SK-N-SH (cell line): ENCODE measurements at regions not wholly inside any gene's neighbourhood (a gene's known extent, or its start where the extent isn't known, plus 50 kb on each side); places are given as distances from the start of the nearest gene placed in this dataset.

Source experiments
- CTCF ChIA-PET: fragments of 300-600, 350-600 bp; formaldehyde crosslinking; extraction: SDS; loops from one replicate; lab custom pipeline; 2021; lab: Yijun Ruan, JAX
- POLR2A ChIA-PET: fragments of 350-600 bp; sonication (Branson Sonifier 250); formaldehyde crosslinking; extraction: SDS; loops from one replicate; lab custom pipeline; 2020; ENCODE audit warnings: antibody characterized with exemption, inconsistent platforms; lab: Yijun Ruan, JAX
- DNase-seq: peaks from one replicate; pipeline ENCODE4 v3.0.0; 2012
- H2AFZ ChIP-seq: fragments of 200-600 bp; sonication (generic); 2 replicates; pipeline ENCODE4 v1.8.1; 2016; ENCODE audit warnings: antibody characterized with exemption, mild to moderate bottlenecking, low read depth
- H3F3A ChIP-seq: fragments of 200-600 bp; sonication (generic); replicated peaks from 2 replicates; pipeline ENCODE3; 2016; ENCODE audit warnings: antibody characterized with exemption, mild to moderate bottlenecking; ENCODE audit not compliant: insufficient read depth
- H3K27ac ChIP-seq, 2 experiments: fragments of 200-500 bp in 1 of 2; fragments of 200-600 bp in 1 of 2; sonication (Bioruptor generic) in 1 of 2; sonication (generic), shearing (Covaris generic) in 1 of 2; 2 replicates each; pipeline versions ENCODE4 v1.5.1 to v1.6.1; 2014 to 2016; ENCODE audit warnings: low read depth in 2 of 2, inconsistent platforms in 1 of 2, low read length in 1 of 2, mild to moderate bottlenecking in 1 of 2, mixed read lengths in 1 of 2
- H3K27me3 ChIP-seq: fragments of 200-600 bp; sonication (generic), shearing (Covaris generic); 2 replicates; pipeline ENCODE4 v1.6.1; 2016; ENCODE audit warnings: mixed run types; ENCODE audit not compliant: insufficient read depth
- H3K36me3 ChIP-seq, 2 experiments: fragments of 200-500 bp in 1 of 2; fragments of 200-600 bp in 1 of 2; sonication (Bioruptor generic) in 1 of 2; sonication (generic) in 1 of 2; replicated peaks in 1 of 2; 2 replicates each; pipeline versions ENCODE3 to v1.5.1; 2014 to 2016; ENCODE audit warnings: low read length in 1 of 2, mild to moderate bottlenecking in 1 of 2; ENCODE audit not compliant: insufficient read depth in 2 of 2, control insufficient read depth in 1 of 2
- H3K4me1 ChIP-seq, 2 experiments: fragments of 200-500 bp in 1 of 2; fragments of 200-600 bp in 1 of 2; sonication (Bioruptor generic) in 1 of 2; sonication (generic), shearing (Covaris generic) in 1 of 2; 2 replicates each; pipeline versions ENCODE4 v1.5.1 to v1.6.1; 2014 to 2016; ENCODE audit warnings: low read depth in 1 of 2, low read length in 1 of 2, mixed run types in 1 of 2; ENCODE audit not compliant: insufficient read depth in 2 of 2, control insufficient read depth in 1 of 2
- H3K4me2 ChIP-seq: fragments of 200-600 bp; sonication (generic), shearing (Covaris generic); 2 replicates; pipeline ENCODE4 v1.6.1; 2017; ENCODE audit warnings: mixed run types
- H3K4me3 ChIP-seq, 2 experiments: fragments of 200-500 bp in 1 of 2; fragments of 200-600 bp in 1 of 2; sonication (Bioruptor generic) in 1 of 2; sonication (generic), shearing (Covaris generic) in 1 of 2; 2 replicates each; pipeline versions ENCODE4 v1.5.1 to v1.8.1; 2014 to 2016; ENCODE audit warnings: low read depth in 2 of 2, inconsistent platforms in 1 of 2, low read length in 1 of 2, mild to moderate bottlenecking in 1 of 2, mixed read lengths in 1 of 2, moderate library complexity in 1 of 2
- H3K79me2 ChIP-seq: fragments of 200-600 bp; sonication (generic); 2 replicates; pipeline ENCODE4 v1.8.1; 2017; ENCODE audit warnings: mild to moderate bottlenecking; ENCODE audit not compliant: insufficient read depth
- H3K9ac ChIP-seq: fragments of 200-600 bp; sonication (generic); 2 replicates; pipeline ENCODE4 v1.6.1; 2017; ENCODE audit warnings: mixed run types
- H3K9me2 ChIP-seq: fragments of 200-600 bp; sonication (generic); 2 replicates; pipeline ENCODE4 v1.6.1; 2017; ENCODE audit warnings: mixed run types
- H3K9me3 ChIP-seq: fragments of 200-600 bp; sonication (generic); 2 replicates; pipeline ENCODE4 v1.6.1; 2017; ENCODE audit warnings: mixed run types, mild to moderate bottlenecking, moderate library complexity
- H4K20me1 ChIP-seq: fragments of 200-600 bp; sonication (generic); 2 replicates; pipeline ENCODE4 v1.6.1; 2017; ENCODE audit warnings: mild to moderate bottlenecking, mixed run types; ENCODE audit not compliant: insufficient read depth
- EZH2phosphoT487 ChIP-seq: fragments of 200-600 bp; sonication (generic); IDR thresholded peaks from 2 replicates; pipeline ENCODE4 v1.6.1; 2017; ENCODE audit warnings: low read depth, mixed run types, mild to moderate bottlenecking, antibody characterized with exemption, moderate library complexity, borderline replicate concordance
- FOXJ3 ChIP-seq: sonication (generic); formaldehyde crosslinking; IDR thresholded peaks from 2 replicates; pipeline ENCODE4 v1.5.1; 2020; ENCODE audit warnings: mild to moderate bottlenecking, missing genetic modification reagents
- GATA2 ChIP-seq: sonication (generic); formaldehyde crosslinking; IDR thresholded peaks from 2 replicates; pipeline ENCODE4 v1.5.0; 2020; ENCODE audit warnings: mild to moderate bottlenecking, missing genetic modification reagents
- NFIC ChIP-seq: IDR thresholded peaks from 2 replicates; pipeline ENCODE4 v1.4.0; 2012; ENCODE audit warnings: borderline replicate concordance
- SIN3A ChIP-seq: IDR thresholded peaks from 2 replicates; pipeline ENCODE4 v1.6.1; 2012; ENCODE audit warnings: low read depth, mild to moderate bottlenecking, low read length, moderate library complexity, borderline replicate concordance
- SMC3 ChIP-seq: IDR thresholded peaks from 2 replicates; pipeline ENCODE4 v1.6.1; 2012; ENCODE audit warnings: low read depth, low read length, improper control_type of control experiment
- TCF12 ChIP-seq: IDR thresholded peaks from 2 replicates; pipeline ENCODE4 v1.4.0; 2012
- WGBS: methylation state at CpG from one replicate; pipeline ENCODE4 v1.1.6; 2017; ENCODE audit warnings: low lambda C conversion rate; 5-methylcytosine and 5-hydroxymethylcytosine counted together
- TF ChIP-seq, protein P1 (sequence below): fragments of 200-600 bp; sonication (generic); IDR thresholded peaks from 2 replicates; pipeline ENCODE4 v1.6.1; 2017; ENCODE audit warnings: antibody characterized with exemption, mild to moderate bottlenecking, moderate library complexity
- TF ChIP-seq, protein P2 (sequence below): IDR thresholded peaks from 2 replicates; pipeline ENCODE4; 2012
- TF ChIP-seq, protein P3 (sequence below): IDR thresholded peaks from 2 replicates; pipeline ENCODE4 v1.4.0; 2012; ENCODE audit warnings: low read depth, borderline replicate concordance

DNA sequence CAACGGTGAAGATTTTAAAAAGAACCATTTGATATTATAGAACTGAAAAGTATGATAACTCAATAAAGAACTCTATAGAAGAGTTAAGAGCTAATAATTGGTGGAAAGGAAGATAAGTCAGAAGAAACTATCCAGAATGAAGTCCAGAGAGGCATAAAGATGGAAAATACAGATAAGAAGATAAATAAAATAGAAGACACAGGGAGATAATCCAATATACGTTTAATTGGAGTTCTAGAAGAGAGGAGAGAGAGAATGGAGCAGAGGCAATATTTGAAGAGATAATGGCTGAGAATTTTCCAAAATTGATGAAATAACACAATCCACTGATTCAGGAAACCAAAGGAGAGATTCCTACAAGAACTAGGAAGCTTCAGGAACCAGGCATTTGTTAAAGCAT, 49.8 kb upstream of the EPHB3 start:
- no peak overlapping the region for H3K9ac ChIP-seq
- DNase-seq = no peak
- H2AFZ ChIP-seq = no peak overlapping the region
- WGBS = 25% methylated on average over 2 of the region's 2 CpGs
- H3K4me3 ChIP-seq = no peak overlapping the region
- POLR2A ChIA-PET = no interaction called here
- H3K9me3 ChIP-seq = no peaks in the 10 kb centered on the region
- CTCF ChIA-PET = interaction anchor here (1.0 to 7.3 kb wide), 9 partner anchors 18 to 140 kb away, joined by 3 to 142 read pairs (median 14); no protein-coding TSS in a partner anchor
- H4K20me1 ChIP-seq = no peaks in the 10 kb centered on the region
- no peaks in the 10 kb centered on the region for H3K36me3 ChIP-seq
- H3K27me3 ChIP-seq = peaks cover 41% of the 10 kb centered on the region
- peaks cover 0 to 7% of the 10 kb centered on the region in 2 experiments; a peak in 1 of 4 replicates for H3K4me1 ChIP-seq
- H3K27ac ChIP-seq = no peak overlapping the region
- H3K79me2 ChIP-seq = no peaks in the 10 kb centered on the region
- no peak overlapping the region for H3K4me2 ChIP-seq
- TF ChIP-seq, protein P1, sequence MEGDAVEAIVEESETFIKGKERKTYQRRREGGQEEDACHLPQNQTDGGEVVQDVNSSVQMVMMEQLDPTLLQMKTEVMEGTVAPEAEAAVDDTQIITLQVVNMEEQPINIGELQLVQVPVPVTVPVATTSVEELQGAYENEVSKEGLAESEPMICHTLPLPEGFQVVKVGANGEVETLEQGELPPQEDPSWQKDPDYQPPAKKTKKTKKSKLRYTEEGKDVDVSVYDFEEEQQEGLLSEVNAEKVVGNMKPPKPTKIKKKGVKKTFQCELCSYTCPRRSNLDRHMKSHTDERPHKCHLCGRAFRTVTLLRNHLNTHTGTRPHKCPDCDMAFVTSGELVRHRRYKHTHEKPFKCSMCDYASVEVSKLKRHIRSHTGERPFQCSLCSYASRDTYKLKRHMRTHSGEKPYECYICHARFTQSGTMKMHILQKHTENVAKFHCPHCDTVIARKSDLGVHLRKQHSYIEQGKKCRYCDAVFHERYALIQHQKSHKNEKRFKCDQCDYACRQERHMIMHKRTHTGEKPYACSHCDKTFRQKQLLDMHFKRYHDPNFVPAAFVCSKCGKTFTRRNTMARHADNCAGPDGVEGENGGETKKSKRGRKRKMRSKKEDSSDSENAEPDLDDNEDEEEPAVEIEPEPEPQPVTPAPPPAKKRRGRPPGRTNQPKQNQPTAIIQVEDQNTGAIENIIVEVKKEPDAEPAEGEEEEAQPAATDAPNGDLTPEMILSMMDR = no peak
- TF ChIP-seq FOXJ3 (CRISPR knock-in tag) (no peak), EZH2phosphoT487 (no peak), TCF12 (no peak), GATA2 (CRISPR knock-in tag) (no peak), SIN3A (no peak), NFIC (no peak), SMC3 (no peak)
- TF ChIP-seq, protein P2, sequence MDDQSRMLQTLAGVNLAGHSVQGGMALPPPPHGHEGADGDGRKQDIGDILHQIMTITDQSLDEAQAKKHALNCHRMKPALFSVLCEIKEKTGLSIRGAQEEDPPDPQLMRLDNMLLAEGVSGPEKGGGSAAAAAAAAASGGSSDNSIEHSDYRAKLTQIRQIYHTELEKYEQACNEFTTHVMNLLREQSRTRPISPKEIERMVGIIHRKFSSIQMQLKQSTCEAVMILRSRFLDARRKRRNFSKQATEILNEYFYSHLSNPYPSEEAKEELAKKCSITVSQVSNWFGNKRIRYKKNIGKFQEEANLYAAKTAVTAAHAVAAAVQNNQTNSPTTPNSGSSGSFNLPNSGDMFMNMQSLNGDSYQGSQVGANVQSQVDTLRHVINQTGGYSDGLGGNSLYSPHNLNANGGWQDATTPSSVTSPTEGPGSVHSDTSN = no peak
- TF ChIP-seq, protein P3, sequence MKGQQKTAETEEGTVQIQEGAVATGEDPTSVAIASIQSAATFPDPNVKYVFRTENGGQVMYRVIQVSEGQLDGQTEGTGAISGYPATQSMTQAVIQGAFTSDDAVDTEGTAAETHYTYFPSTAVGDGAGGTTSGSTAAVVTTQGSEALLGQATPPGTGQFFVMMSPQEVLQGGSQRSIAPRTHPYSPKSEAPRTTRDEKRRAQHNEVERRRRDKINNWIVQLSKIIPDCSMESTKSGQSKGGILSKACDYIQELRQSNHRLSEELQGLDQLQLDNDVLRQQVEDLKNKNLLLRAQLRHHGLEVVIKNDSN = no peak
- TF ChIP-seq, all 33 proteins: peak for 0
- Histone ChIP-seq H3F3A (no peaks in the 10 kb centered on the region), H3K9me2 (no peaks in the 10 kb centered on the region)
